ENCODE measurements at regions not wholly inside any gene's neighbourhood (a gene's known extent, or its start where the extent isn't known, plus 50 kb on each side); places are given as distances from the start of the nearest gene placed in this dataset.
"Not testable (repeated sequence)": the region's sequence is repeated elsewhere in the genome, so short reads cannot be mapped to it uniquely, and the experiment has no call there.

- Histone ChIP-seq H3K9me3 (ENCODE audit: control insufficient read depth, insufficient read depth, low read depth, low read length) (peaks cover 6% of the 10 kb centered on the region), H3K4me1 (ENCODE audit: control insufficient read depth, insufficient read depth, low read length) (peaks cover 7% of the 10 kb centered on the region), H3K27ac (ENCODE audit: low read depth, low read length) (no peak overlapping the region), H3K27me3 (ENCODE audit: control insufficient read depth, insufficient read depth, low read length) (no peaks in the 10 kb centered on the region), H3K9ac (ENCODE audit: low read length) (no peak overlapping the region), H3K36me3 (ENCODE audit: control insufficient read depth, insufficient read depth, low read length) (no peaks in the 10 kb centered on the region), H3K4me3 (ENCODE audit: low read depth, low read length) (no peak overlapping the region)
These were observed 115.9 kb upstream of the RUNX1 start for GRCh38 chr21:35164971-35165483.

GRCh38 chr21:35164380-35164779 is 115.3 kb upstream of the RUNX1 start:
- Histone ChIP-seq H3K36me3 (ENCODE audit: control insufficient read depth, insufficient read depth, low read length) (no peaks in the 10 kb centered on the region), H3K9me3 (ENCODE audit: control insufficient read depth, insufficient read depth, low read depth, low read length) (peaks cover 6% of the 10 kb centered on the region), H3K4me1 (ENCODE audit: control insufficient read depth, insufficient read depth, low read length) (peaks cover 7% of the 10 kb centered on the region), H3K4me3 (ENCODE audit: low read depth, low read length) (no peak overlapping the region), H3K27ac (ENCODE audit: low read depth, low read length) (no peak overlapping the region), H3K9ac (ENCODE audit: low read length) (no peak overlapping the region), H3K27me3 (ENCODE audit: control insufficient read depth, insufficient read depth, low read length) (no peaks in the 10 kb centered on the region)

GRCh38 chr21:35163411-35163810 is 114.3 kb upstream of the RUNX1 start:
- H3K4me1 ChIP-seq (ENCODE audit: control insufficient read depth, insufficient read depth, low read length) = peaks cover 2% of the 10 kb centered on the region
- peaks cover 6% of the 10 kb centered on the region for H3K9me3 ChIP-seq (ENCODE audit: control insufficient read depth, insufficient read depth, low read depth, low read length)
- no peak overlapping the region for H3K4me3 ChIP-seq (ENCODE audit: low read depth, low read length)
- H3K9ac ChIP-seq (ENCODE audit: low read length) = no peak overlapping the region
- no peak overlapping the region for H3K27ac ChIP-seq (ENCODE audit: low read depth, low read length)
- no peaks in the 10 kb centered on the region for H3K27me3 ChIP-seq (ENCODE audit: control insufficient read depth, insufficient read depth, low read length)
- H3K36me3 ChIP-seq (ENCODE audit: control insufficient read depth, insufficient read depth, low read length) = no peaks in the 10 kb centered on the region

- H3K4me1 ChIP-seq (ENCODE audit: control insufficient read depth, insufficient read depth, low read length) = no peaks in the 10 kb centered on the region
- H3K27me3 ChIP-seq (ENCODE audit: control insufficient read depth, insufficient read depth, low read length) = no peaks in the 10 kb centered on the region
- H3K4me3 ChIP-seq (ENCODE audit: low read depth, low read length) = no peak overlapping the region
- H3K27ac ChIP-seq (ENCODE audit: low read depth, low read length) = no peak overlapping the region
- peaks cover 11% of the 10 kb centered on the region for H3K9me3 ChIP-seq (ENCODE audit: control insufficient read depth, insufficient read depth, low read depth, low read length)
- H3K9ac ChIP-seq (ENCODE audit: low read length) = no peak overlapping the region
- H3K36me3 ChIP-seq (ENCODE audit: control insufficient read depth, insufficient read depth, low read length) = no peaks in the 10 kb centered on the region
These were observed 113.7 kb upstream of the RUNX1 start for GRCh38 chr21:35162831-35163230.

- Histone ChIP-seq H3K4me3 (ENCODE audit: low read depth, low read length) (no peak overlapping the region), H3K4me1 (ENCODE audit: control insufficient read depth, insufficient read depth, low read length) (no peaks in the 10 kb centered on the region), H3K36me3 (ENCODE audit: control insufficient read depth, insufficient read depth, low read length) (no peaks in the 10 kb centered on the region), H3K27ac (ENCODE audit: low read depth, low read length) (no peak overlapping the region), H3K27me3 (ENCODE audit: control insufficient read depth, insufficient read depth, low read length) (no peaks in the 10 kb centered on the region), H3K9me3 (ENCODE audit: control insufficient read depth, insufficient read depth, low read depth, low read length) (peaks cover 16% of the 10 kb centered on the region), H3K9ac (ENCODE audit: low read length) (no peak overlapping the region)
These were observed 110.8 kb upstream of the RUNX1 start for GRCh38 chr21:35159881-35160280.

- H3K9ac ChIP-seq (ENCODE audit: low read length); H3K27me3 ChIP-seq (ENCODE audit: control insufficient read depth, insufficient read depth, low read length); H3K4me1 ChIP-seq (ENCODE audit: control insufficient read depth, insufficient read depth, low read length); H3K36me3 ChIP-seq (ENCODE audit: control insufficient read depth, insufficient read depth, low read length); H3K27ac ChIP-seq (ENCODE audit: low read depth, low read length); H3K4me3 ChIP-seq (ENCODE audit: low read depth, low read length): not testable (repeated sequence)
- peaks cover 16% of the 10 kb centered on the region for H3K9me3 ChIP-seq (ENCODE audit: control insufficient read depth, insufficient read depth, low read depth, low read length)
These were observed 108.3 kb upstream of the RUNX1 start for GRCh38 chr21:35157374-35157773.

- Histone ChIP-seq H3K4me1 (ENCODE audit: control insufficient read depth, insufficient read depth, low read length) (no peaks in the 10 kb centered on the region), H3K27me3 (ENCODE audit: control insufficient read depth, insufficient read depth, low read length) (no peaks in the 10 kb centered on the region), H3K36me3 (ENCODE audit: control insufficient read depth, insufficient read depth, low read length) (no peaks in the 10 kb centered on the region), H3K27ac (ENCODE audit: low read depth, low read length) (no peak overlapping the region), H3K9me3 (ENCODE audit: control insufficient read depth, insufficient read depth, low read depth, low read length) (peaks cover 16% of the 10 kb centered on the region), H3K4me3 (ENCODE audit: low read depth, low read length) (no peak overlapping the region), H3K9ac (ENCODE audit: low read length) (no peak overlapping the region)
These were observed 107.5 kb upstream of the RUNX1 start for GRCh38 chr21:35156293-35157278.

GRCh38 chr21:35154788-35155187 is 105.7 kb upstream of the RUNX1 start:
- no peak overlapping the region for H3K4me3 ChIP-seq (ENCODE audit: low read depth, low read length)
- H3K9me3 ChIP-seq (ENCODE audit: control insufficient read depth, insufficient read depth, low read depth, low read length) = peaks cover 16% of the 10 kb centered on the region
- no peaks in the 10 kb centered on the region for H3K27me3 ChIP-seq (ENCODE audit: control insufficient read depth, insufficient read depth, low read length)
- H3K27ac ChIP-seq (ENCODE audit: low read depth, low read length) = no peak overlapping the region
- no peaks in the 10 kb centered on the region for H3K36me3 ChIP-seq (ENCODE audit: control insufficient read depth, insufficient read depth, low read length)
- no peak overlapping the region for H3K9ac ChIP-seq (ENCODE audit: low read length)
- H3K4me1 ChIP-seq (ENCODE audit: control insufficient read depth, insufficient read depth, low read length) = no peaks in the 10 kb centered on the region

- H3K9ac ChIP-seq (ENCODE audit: low read length) = no peak overlapping the region
- H3K4me1 ChIP-seq (ENCODE audit: control insufficient read depth, insufficient read depth, low read length) = no peaks in the 10 kb centered on the region
- H3K9me3 ChIP-seq (ENCODE audit: control insufficient read depth, insufficient read depth, low read depth, low read length) = peaks cover 16% of the 10 kb centered on the region
- H3K27me3 ChIP-seq (ENCODE audit: control insufficient read depth, insufficient read depth, low read length) = no peaks in the 10 kb centered on the region
- H3K36me3 ChIP-seq (ENCODE audit: control insufficient read depth, insufficient read depth, low read length) = no peaks in the 10 kb centered on the region
- H3K4me3 ChIP-seq (ENCODE audit: low read depth, low read length) = no peak overlapping the region
- H3K27ac ChIP-seq (ENCODE audit: low read depth, low read length) = no peak overlapping the region
These were observed 104.6 kb upstream of the RUNX1 start for GRCh38 chr21:35153671-35154070.

GRCh38 chr21:35150562-35151226 is 101.6 kb upstream of the RUNX1 start:
- no peak overlapping the region for H3K4me3 ChIP-seq (ENCODE audit: low read depth, low read length)
- H3K9me3 ChIP-seq (ENCODE audit: control insufficient read depth, insufficient read depth, low read depth, low read length) = no peaks in the 10 kb centered on the region; the same call in 1 of the 2 replicates
- H3K4me1 ChIP-seq (ENCODE audit: control insufficient read depth, insufficient read depth, low read length) = no peaks in the 10 kb centered on the region
- H3K9ac ChIP-seq (ENCODE audit: low read length) = no peak overlapping the region
- H3K27ac ChIP-seq (ENCODE audit: low read depth, low read length) = no peak overlapping the region
- H3K27me3 ChIP-seq (ENCODE audit: control insufficient read depth, insufficient read depth, low read length) = no peaks in the 10 kb centered on the region
- no peaks in the 10 kb centered on the region for H3K36me3 ChIP-seq (ENCODE audit: control insufficient read depth, insufficient read depth, low read length)

- H3K4me1 ChIP-seq (ENCODE audit: control insufficient read depth, insufficient read depth, low read length) = no peaks in the 10 kb centered on the region
- no peak overlapping the region for H3K4me3 ChIP-seq (ENCODE audit: low read depth, low read length)
- no peak overlapping the region for H3K27ac ChIP-seq (ENCODE audit: low read depth, low read length)
- no peaks in the 10 kb centered on the region; the same call in 1 of the 2 replicates for H3K9me3 ChIP-seq (ENCODE audit: control insufficient read depth, insufficient read depth, low read depth, low read length)
- H3K27me3 ChIP-seq (ENCODE audit: control insufficient read depth, insufficient read depth, low read length) = no peaks in the 10 kb centered on the region
- H3K9ac ChIP-seq (ENCODE audit: low read length) = no peak overlapping the region
- no peaks in the 10 kb centered on the region for H3K36me3 ChIP-seq (ENCODE audit: control insufficient read depth, insufficient read depth, low read length)
These were observed 100.6 kb upstream of the RUNX1 start for GRCh38 chr21:35149698-35150097.
